Fibroblast of pulmonary artery (primary cell): ENCODE measurements at regions not wholly inside any gene's neighbourhood (a gene's known extent, or its start where the extent isn't known, plus 50 kb on each side); places are given as distances from the start of the nearest gene placed in this dataset.

ENCODE experiments used
- DNase-seq: peaks from one replicate; pipeline ENCODE4 v3.0.0-alpha.2; 2010; ENCODE audit warnings: low read depth
- H3K4me3 ChIP-seq: replicated peaks from 2 replicates; pipeline ENCODE4 v1.5.1; 2011; ENCODE audit warnings: low read depth, mild to moderate bottlenecking, control low read depth, low read length, moderate library complexity
- TF ChIP-seq, protein P1 (sequence below): IDR thresholded peaks from 2 replicates; pipeline ENCODE4 v1.5.1; 2011; ENCODE audit warnings: mild to moderate bottlenecking, control low read depth, low read length, inconsistent platforms; ENCODE audit errors: missing control alignments

DNA sequence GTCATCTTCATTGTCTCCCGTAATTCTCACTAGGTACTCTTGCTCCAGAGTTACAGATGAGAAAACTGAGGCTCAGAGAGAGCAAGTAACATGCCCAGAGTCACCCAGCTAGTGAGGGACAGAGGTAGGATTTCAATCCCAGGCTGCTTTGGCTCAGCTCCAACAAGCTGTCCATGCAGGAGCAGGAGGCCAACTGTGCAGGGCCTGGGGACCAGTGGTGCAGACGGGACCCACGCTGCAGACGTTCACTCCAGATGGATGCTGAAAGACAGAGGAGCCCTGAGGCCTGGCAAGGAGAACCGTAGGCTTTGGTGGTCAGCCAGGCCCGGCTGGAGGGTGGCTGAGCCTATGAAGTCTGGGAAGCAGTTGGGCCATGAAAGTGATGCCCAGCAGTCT lies 102.6 kb downstream of the MCFD2 start:
- TF ChIP-seq, protein P1, sequence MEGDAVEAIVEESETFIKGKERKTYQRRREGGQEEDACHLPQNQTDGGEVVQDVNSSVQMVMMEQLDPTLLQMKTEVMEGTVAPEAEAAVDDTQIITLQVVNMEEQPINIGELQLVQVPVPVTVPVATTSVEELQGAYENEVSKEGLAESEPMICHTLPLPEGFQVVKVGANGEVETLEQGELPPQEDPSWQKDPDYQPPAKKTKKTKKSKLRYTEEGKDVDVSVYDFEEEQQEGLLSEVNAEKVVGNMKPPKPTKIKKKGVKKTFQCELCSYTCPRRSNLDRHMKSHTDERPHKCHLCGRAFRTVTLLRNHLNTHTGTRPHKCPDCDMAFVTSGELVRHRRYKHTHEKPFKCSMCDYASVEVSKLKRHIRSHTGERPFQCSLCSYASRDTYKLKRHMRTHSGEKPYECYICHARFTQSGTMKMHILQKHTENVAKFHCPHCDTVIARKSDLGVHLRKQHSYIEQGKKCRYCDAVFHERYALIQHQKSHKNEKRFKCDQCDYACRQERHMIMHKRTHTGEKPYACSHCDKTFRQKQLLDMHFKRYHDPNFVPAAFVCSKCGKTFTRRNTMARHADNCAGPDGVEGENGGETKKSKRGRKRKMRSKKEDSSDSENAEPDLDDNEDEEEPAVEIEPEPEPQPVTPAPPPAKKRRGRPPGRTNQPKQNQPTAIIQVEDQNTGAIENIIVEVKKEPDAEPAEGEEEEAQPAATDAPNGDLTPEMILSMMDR: no peak
- no peak overlapping the region for H3K4me3 ChIP-seq
- peak; percentile 83 for DNase-seq
